Adrenal gland (tissue), 9 donors: ENCODE measurements at regions not wholly inside any gene's neighbourhood (a gene's known extent, or its start where the extent isn't known, plus 50 kb on each side); places are given as distances from the start of the nearest gene placed in this dataset.

Experiments used
- DNase-seq, 7 donors: peaks; one replicate each; pipeline ENCODE4 v3.0.0-alpha.2; 2019 to 2020
- H3K27ac ChIP-seq, 5 donors: fragments of 200-600 bp; sonication (generic) in 4 of 5; 1 replicate in 3 of 5; 2 replicates in 2 of 5; pipeline versions ENCODE4 v1.5.1 to v1.8.0; 2016 to 2020; ENCODE audit warnings: mild to moderate bottlenecking in 1 of 5
- H3K27me3 ChIP-seq: fragments of 200-600 bp; 2 replicates; pipeline ENCODE4 v1.8.0; 2021
- H3K36me3 ChIP-seq, 2 donors: fragments of 200-600 bp; replicated peaks in 1 of 2; 1 replicate in 1 of 2; 2 replicates in 1 of 2; pipeline versions ENCODE4 v1.5.1 to v1.8.0; 2018 to 2022
- H3K4me1 ChIP-seq, 2 donors: fragments of 200-600 bp; replicated peaks in 1 of 2; 1 replicate in 1 of 2; 2 replicates in 1 of 2; pipeline versions ENCODE4 v1.5.1 to v1.8.0; 2018 to 2021
- H3K4me3 ChIP-seq, 4 donors: fragments of 200-600 bp; sonication (generic) in 3 of 4; one replicate each; pipeline ENCODE4 v1.5.1; 2016 to 2018
- H3K9me3 ChIP-seq, 3 donors: fragments of 200-600 bp; sonication (generic) in 1 of 3; replicated peaks in 1 of 3; 1 replicate in 2 of 3; 2 replicates in 1 of 3; pipeline versions ENCODE4 v1.5.1 to v1.8.0; 2016 to 2021
- CTCF ChIP-seq, 6 experiments: fragments of 450-650 bp in 4 of 6; fragments of 200-600 bp in 2 of 6; sonication (generic) in 1 of 6; IDR thresholded peaks; 1 replicate in 5 of 6; 2 replicates in 1 of 6; pipeline versions ENCODE4 v1.5.1 to v1.8.0; 2016 to 2021; ENCODE audit warnings: antibody characterized with exemption in 6 of 6, mild to moderate bottlenecking in 2 of 6, moderate library complexity in 1 of 6
- POLR2A ChIP-seq, 2 donors: fragments of 450-650 bp; IDR thresholded peaks; one replicate each; pipeline ENCODE4 v1.6.1; 2017; ENCODE audit warnings: antibody characterized with exemption in 2 of 2, mild to moderate bottlenecking in 2 of 2, moderate library complexity in 1 of 2
- WGBS, 4 donors: extraction: QIAGEN DNeasy Blood & Tissue Kit in 2 of 4; methylation state at CpG; one replicate each; pipeline versions ENCODE4 v1.1.5 to v1.1.7; 2013 to 2017; 5-methylcytosine and 5-hydroxymethylcytosine counted together
- intact Hi-C, 2 donors: fragments of 100-400 bp; cut with DNase I; formaldehyde crosslinking; loops; one replicate each; pipeline versions ENCODE4 v1.14.1 to v1.15.0; 2022 to 2023
- donor health status: healthy with polysubstance abuse.
- donor health status: Bipolar disorder and iron deficiency.
- donor health status: DM: yes; HTN: yes; CAD: no.
- donor health status: DM: no; HTN: no; CAD: no.
- donor health status: DM: no; HTN: no; CAD: no.

- TF ChIP-seq CTCF (IDR thresholded peaks at IDR 0.05) = no peak
- TF ChIP-seq POLR2A (IDR thresholded peaks at IDR 0.05) = no peak
- H3K27me3 ChIP-seq = no peaks in the 10 kb centered on the region
- no peaks in the 10 kb centered on the region for H3K9me3 ChIP-seq
- no peaks in the 10 kb centered on the region for H3K4me1 ChIP-seq
- H3K36me3 ChIP-seq = no peaks in the 10 kb centered on the region
- 78 to 91% (median 88%) methylated on average over 4 of the region's 4 CpGs for WGBS, 4 donors
- no peak for DNase-seq
- H3K27ac ChIP-seq = no peak overlapping the region
- no peak overlapping the region for H3K4me3 ChIP-seq
- intact Hi-C loops = no loop called here
These were observed 254.6 kb downstream of the TMEM167A start for GRCh38 chr5:82822634-82822927.

GRCh38 chr5:82821846-82822633 lies 255.2 kb downstream of the TMEM167A start:
- 91 to 95% (median 93%) methylated on average over 3 of the region's 3 CpGs for WGBS, 4 donors

GRCh38 chr5:82820961-82821845 lies 256.0 kb downstream of the TMEM167A start:
- 76 to 81% (median 79%) methylated on average over 10 of the region's 10 CpGs for WGBS, 4 donors

More at GRCh38 chr5:82821846-82822633, 255.2 kb downstream of the TMEM167A start:
- H3K4me3 ChIP-seq = no peak overlapping the region
- H3K4me1 ChIP-seq = no peaks in the 10 kb centered on the region
- intact Hi-C loops = no loop called here
- TF ChIP-seq POLR2A (IDR thresholded peaks at IDR 0.05) = no peak
- TF ChIP-seq CTCF (IDR thresholded peaks at IDR 0.05) = no peak
- no peaks in the 10 kb centered on the region for H3K9me3 ChIP-seq
- H3K36me3 ChIP-seq = no peaks in the 10 kb centered on the region
- no peak for DNase-seq
- no peaks in the 10 kb centered on the region for H3K27me3 ChIP-seq
- no peak overlapping the region for H3K27ac ChIP-seq

More at GRCh38 chr5:82820961-82821845, 256.0 kb downstream of the TMEM167A start:
- no peak overlapping the region for H3K27ac ChIP-seq
- no peaks in the 10 kb centered on the region for H3K4me1 ChIP-seq
- no peaks in the 10 kb centered on the region for H3K27me3 ChIP-seq
- intact Hi-C loops = no loop called here
- no peak overlapping the region for H3K4me3 ChIP-seq
- H3K9me3 ChIP-seq = no peaks in the 10 kb centered on the region
- H3K36me3 ChIP-seq = no peaks in the 10 kb centered on the region
- no peak for DNase-seq
- TF ChIP-seq CTCF (IDR thresholded peaks at IDR 0.05) (no peak), POLR2A (IDR thresholded peaks at IDR 0.05) (no peak)
